ENCODE measurements at regions not wholly inside any gene's neighbourhood (a gene's known extent, or its start where the extent isn't known, plus 50 kb on each side); places are given as distances from the start of the nearest gene placed in this dataset.
"Not testable (repeated sequence)": the region's sequence is repeated elsewhere in the genome, so short reads cannot be mapped to it uniquely, and the experiment has no call there.

DNA sequence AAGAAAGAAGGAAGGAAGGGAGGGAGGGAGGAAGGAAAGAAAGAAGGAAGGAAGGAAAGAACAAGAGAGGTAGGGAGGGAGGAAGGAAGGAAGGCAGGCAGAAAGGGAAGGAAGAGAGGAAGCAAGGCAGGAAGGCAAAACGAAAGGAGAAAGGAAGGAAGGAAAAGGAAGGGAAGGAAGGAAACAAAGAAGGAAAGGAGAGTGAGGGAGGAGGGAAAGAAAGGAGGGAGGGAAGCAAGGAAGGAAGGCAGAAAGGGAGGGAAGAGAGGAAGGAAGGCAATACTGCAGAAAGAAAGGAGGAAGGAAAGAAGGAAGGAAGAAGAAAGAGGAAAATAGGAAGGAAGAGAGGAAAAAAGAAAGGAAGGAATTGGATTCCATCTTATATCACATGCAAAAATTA is 1303.1 kb upstream of the TMEM132C start:
- ATAC-seq, result no peak
- WGBS (ENCODE audit: insufficient coverage, low coverage, low lambda C conversion rate, missing lambda C conversion rate), result 27% methylated on average over 1 of the region's 1 CpG
- no peaks in the 10 kb centered on the region for H3K4me1 ChIP-seq

DNA sequence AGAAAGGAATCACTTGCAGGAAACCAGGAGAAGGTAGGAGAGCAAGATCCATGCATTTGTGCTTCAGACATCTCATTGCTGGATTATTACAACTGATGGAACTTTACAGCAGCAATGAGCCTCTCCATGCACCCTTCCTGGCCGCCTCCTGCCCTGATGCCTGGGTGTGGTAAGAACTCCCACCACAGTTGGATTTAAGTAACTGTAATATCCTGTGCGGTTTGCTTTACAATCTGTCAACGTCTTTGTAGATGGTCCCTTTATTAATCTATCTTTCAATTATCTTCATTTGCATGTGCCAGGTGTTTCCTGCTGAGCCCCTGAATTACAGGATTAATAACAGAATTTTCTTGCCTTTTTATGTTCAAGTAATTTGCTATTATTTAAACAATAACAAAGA is 1300.5 kb upstream of the TMEM132C start:
- Histone ChIP-seq H3K4me3 (no peak overlapping the region), H3K36me3 (no peaks in the 10 kb centered on the region), H3K27me3 (no peaks in the 10 kb centered on the region), H3K4me1 (no peaks in the 10 kb centered on the region), H3K9me3 (no peaks in the 10 kb centered on the region), H3K27ac (no peak overlapping the region)
- TF ChIP-seq POLR2A (IDR thresholded peaks at IDR 0.05), result no peak
- no peak for TF ChIP-seq CTCF (IDR thresholded peaks at IDR 0.05)
- no peak for ATAC-seq
- intact Hi-C loops (cut with DNase I), result no loop called here
- no peak for DNase-seq
- WGBS (ENCODE audit: insufficient coverage, low coverage, low lambda C conversion rate, missing lambda C conversion rate), result 65% methylated on average over 3 of the region's 3 CpGs

More for the DNA sequence above, 1303.1 kb upstream of the TMEM132C start:
- H3K4me3 ChIP-seq, result no peak overlapping the region
- no peaks in the 10 kb centered on the region for H3K27me3 ChIP-seq
- no peak overlapping the region for H3K27ac ChIP-seq
- intact Hi-C loops (cut with DNase I), result no loop called here
- H3K9me3 ChIP-seq, result no peaks in the 10 kb centered on the region
- no peak for TF ChIP-seq CTCF (IDR thresholded peaks at IDR 0.05)
- DNase-seq, result no peak
- H3K36me3 ChIP-seq, result no peaks in the 10 kb centered on the region

GRCh38 chr12:126967152-126967551 is 1299.8 kb upstream of the TMEM132C start:
- no peaks in the 10 kb centered on the region for H3K4me1 ChIP-seq
- TF ChIP-seq POLR2A (IDR thresholded peaks at IDR 0.05), result no peak
- no peak for DNase-seq
- H3K27me3 ChIP-seq, result no peaks in the 10 kb centered on the region
- WGBS (ENCODE audit: insufficient coverage, low coverage, low lambda C conversion rate, missing lambda C conversion rate), result 63% methylated on average over 5 of the region's 5 CpGs
- intact Hi-C loops (cut with DNase I), result no loop called here
- ATAC-seq, result no peak
- no peaks in the 10 kb centered on the region for H3K9me3 ChIP-seq
- H3K4me3 ChIP-seq, result no peak overlapping the region
- H3K36me3 ChIP-seq, result no peaks in the 10 kb centered on the region
- H3K27ac ChIP-seq, result no peak overlapping the region

DNA sequence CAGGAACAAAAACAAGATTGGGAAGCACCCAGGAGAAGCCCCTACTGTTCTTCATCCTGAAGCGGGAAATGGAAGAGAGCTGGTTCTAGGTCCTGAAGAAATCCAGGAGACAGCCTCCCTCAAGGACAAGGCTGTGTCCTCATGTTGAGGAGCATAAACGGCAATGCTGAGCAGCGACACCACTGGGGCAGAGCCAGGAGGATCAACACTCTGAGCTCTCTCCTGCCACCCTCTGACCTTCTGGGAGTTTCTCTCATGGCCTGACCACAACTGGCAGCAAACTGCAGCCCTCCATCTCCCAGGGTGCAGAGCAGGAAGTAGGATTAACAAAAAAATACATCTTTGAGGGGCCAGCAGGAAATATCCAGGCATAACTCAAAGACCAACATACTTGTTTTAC is 1292.2 kb upstream of the TMEM132C start:
- no peak overlapping the region for H3K27ac ChIP-seq
- 28% methylated on average over 3 of the region's 3 CpGs for WGBS (ENCODE audit: insufficient coverage, low coverage, low lambda C conversion rate, missing lambda C conversion rate)
- ATAC-seq, result peak; percentile 44 to 84 (median 78)
- no peaks in the 10 kb centered on the region for H3K36me3 ChIP-seq
- no peaks in the 10 kb centered on the region for H3K9me3 ChIP-seq
- H3K4me3 ChIP-seq, result no peak overlapping the region
- DNase-seq, result peak in 2 of 3 donors; percentile 27 to 68
- H3K4me1 ChIP-seq, result no peaks in the 10 kb centered on the region
- H3K27me3 ChIP-seq, result no peaks in the 10 kb centered on the region
- TF ChIP-seq CTCF (IDR thresholded peaks at IDR 0.05) (peak in 2 of 4 donors; percentile 18 to 26), POLR2A (IDR thresholded peaks at IDR 0.05) (no peak)
- intact Hi-C loops (cut with DNase I), result no loop called here

- ATAC-seq, result no peak
- TF ChIP-seq POLR2A (IDR thresholded peaks at IDR 0.05) (no peak), CTCF (IDR thresholded peaks at IDR 0.05) (no peak)
Measured at GRCh38 chr12:126976579-126976978, 1290.4 kb upstream of the TMEM132C start.

DNA sequence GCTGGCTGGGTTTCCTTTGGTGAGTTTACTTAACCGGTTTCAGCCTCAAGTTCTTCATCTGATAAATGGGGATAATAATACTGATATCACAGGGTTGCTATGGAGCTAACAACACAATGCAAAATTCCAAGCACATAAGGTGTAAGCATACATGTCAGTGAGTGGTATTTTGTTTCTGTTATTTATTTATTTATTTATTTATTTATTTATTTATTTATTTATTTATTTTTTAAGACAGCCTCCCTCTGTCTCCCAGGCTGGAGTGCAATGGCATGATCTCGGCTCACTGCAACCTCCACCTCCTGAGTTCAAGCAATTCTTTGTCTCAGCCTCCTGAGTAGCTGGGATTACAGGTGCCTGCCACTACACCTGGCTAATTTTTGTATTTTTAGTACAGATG is 1287.4 kb upstream of the TMEM132C start:
- intact Hi-C loops (cut with DNase I); H3K36me3 ChIP-seq; DNase-seq: not testable (repeated sequence)

More at GRCh38 chr12:126976579-126976978, 1290.4 kb upstream of the TMEM132C start:
- no peak overlapping the region for H3K4me3 ChIP-seq
- no peak for DNase-seq
- no peaks in the 10 kb centered on the region for H3K4me1 ChIP-seq
- no peaks in the 10 kb centered on the region for H3K36me3 ChIP-seq
- intact Hi-C loops (cut with DNase I), result no loop called here
- no peaks in the 10 kb centered on the region for H3K27me3 ChIP-seq
- WGBS (ENCODE audit: insufficient coverage, low coverage, low lambda C conversion rate, missing lambda C conversion rate), result 65% methylated on average over 5 of the region's 6 CpGs
- no peak overlapping the region for H3K27ac ChIP-seq
- no peaks in the 10 kb centered on the region for H3K9me3 ChIP-seq

More for the DNA sequence above, 1287.4 kb upstream of the TMEM132C start:
- not testable (repeated sequence) for H3K4me3 ChIP-seq, H3K27me3 ChIP-seq, H3K9me3 ChIP-seq, ATAC-seq, H3K4me1 ChIP-seq, H3K27ac ChIP-seq
- 100% methylated on average over 1 of the region's 2 CpGs for WGBS (ENCODE audit: insufficient coverage, low coverage, low lambda C conversion rate, missing lambda C conversion rate)
